ENCODE measurements at regions not wholly inside any gene's neighbourhood (a gene's known extent, or its start where the extent isn't known, plus 50 kb on each side); places are given as distances from the start of the nearest gene placed in this dataset.

DNA sequence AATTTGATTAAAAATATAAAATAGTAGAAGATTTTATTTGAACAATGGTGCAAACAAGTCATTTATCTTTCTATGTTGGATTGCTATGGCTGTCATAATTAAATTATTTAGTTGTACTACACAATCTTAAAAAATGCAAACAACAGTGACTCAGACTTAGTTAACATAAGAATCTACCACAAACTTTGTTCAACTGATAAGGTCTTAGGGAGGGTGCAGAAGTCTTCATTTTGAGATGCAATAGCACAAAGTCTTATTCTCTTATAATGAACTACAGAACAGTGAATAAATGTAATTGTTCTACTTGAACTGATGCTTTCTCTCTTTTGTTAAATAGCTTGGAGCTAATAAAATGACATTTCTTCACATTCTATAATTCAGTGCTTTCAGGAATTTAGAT is 482.8 kb upstream of the NAALADL2 start:
- intact Hi-C loops (cut with DNase I): no loop called here
- Histone ChIP-seq H3K36me3 (no peaks in the 10 kb centered on the region), H3K27me3 (ENCODE audit: low read depth) (no peaks in the 10 kb centered on the region), H3K4me1 (no peaks in the 10 kb centered on the region), H3K27ac (no peak overlapping the region), H3K4me3 (no peak overlapping the region), H3K9me3 (no peaks in the 10 kb centered on the region)
- TF ChIP-seq CTCF (IDR thresholded peaks at IDR 0.05): no peak
- ATAC-seq (no peak), DNase-seq (no peak)

- H3K27ac ChIP-seq: no peak overlapping the region
- DNase-seq: no peak
- ATAC-seq: no peak
Measured at GRCh38 chr3:174377096-174377495, 482.0 kb upstream of the NAALADL2 start.

GRCh38 chr3:174377684-174378083 is 481.4 kb upstream of the NAALADL2 start:
- ATAC-seq: no peak
- Histone ChIP-seq H3K4me3 (no peak overlapping the region), H3K27me3 (ENCODE audit: low read depth) (no peaks in the 10 kb centered on the region), H3K4me1 (no peaks in the 10 kb centered on the region), H3K9me3 (no peaks in the 10 kb centered on the region), H3K36me3 (no peaks in the 10 kb centered on the region), H3K27ac (no peak overlapping the region)
- intact Hi-C loops (cut with DNase I): no loop called here
- no peak for TF ChIP-seq CTCF (IDR thresholded peaks at IDR 0.05)
- DNase-seq: no peak

More at GRCh38 chr3:174377096-174377495, 482.0 kb upstream of the NAALADL2 start:
- Histone ChIP-seq H3K4me3 (no peak overlapping the region), H3K9me3 (no peaks in the 10 kb centered on the region), H3K4me1 (no peaks in the 10 kb centered on the region), H3K27me3 (ENCODE audit: low read depth) (no peaks in the 10 kb centered on the region), H3K36me3 (no peaks in the 10 kb centered on the region)
- intact Hi-C loops (cut with DNase I): no loop called here
- TF ChIP-seq CTCF (IDR thresholded peaks at IDR 0.05): no peak

DNA sequence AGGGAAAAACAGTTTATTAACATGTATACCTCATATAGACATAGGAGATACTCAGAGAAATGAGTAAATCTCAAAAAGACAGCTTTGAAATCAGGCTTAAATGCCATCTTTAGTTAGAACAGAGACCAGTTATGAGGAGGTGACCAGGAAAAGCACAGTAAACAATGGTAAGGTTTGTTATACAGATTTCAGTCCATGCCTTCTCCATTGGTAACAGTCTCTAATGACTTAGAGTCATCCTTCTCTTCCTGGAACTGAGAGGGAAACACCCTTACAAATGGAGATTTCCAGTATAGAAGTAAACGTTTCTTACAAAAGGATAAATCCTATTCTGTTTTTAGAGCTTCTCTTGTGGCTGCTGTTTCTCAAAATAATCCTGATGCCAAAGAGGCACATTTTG is 476.3 kb upstream of the NAALADL2 start:
- ATAC-seq (no peak), DNase-seq (no peak)
- Histone ChIP-seq H3K36me3 (no peaks in the 10 kb centered on the region), H3K4me1 (no peaks in the 10 kb centered on the region), H3K4me3 (no peak overlapping the region), H3K27me3 (ENCODE audit: low read depth) (no peaks in the 10 kb centered on the region), H3K9me3 (no peaks in the 10 kb centered on the region), H3K27ac (no peak overlapping the region)
- intact Hi-C loops (cut with DNase I): no loop called here
- TF ChIP-seq CTCF (IDR thresholded peaks at IDR 0.05): no peak

- Histone ChIP-seq H3K4me3 (no peak overlapping the region), H3K36me3 (no peaks in the 10 kb centered on the region), H3K27ac (no peak overlapping the region), H3K4me1 (no peaks in the 10 kb centered on the region), H3K9me3 (no peaks in the 10 kb centered on the region), H3K27me3 (ENCODE audit: low read depth) (no peaks in the 10 kb centered on the region)
- no peak for DNase-seq
- no peak for TF ChIP-seq CTCF (IDR thresholded peaks at IDR 0.05)
- ATAC-seq: no peak
- intact Hi-C loops (cut with DNase I): no loop called here
Measured at GRCh38 chr3:174387736-174388135, 471.4 kb upstream of the NAALADL2 start.

- peak; percentile 43 for TF ChIP-seq CTCF (IDR thresholded peaks at IDR 0.05)
- H3K27ac ChIP-seq: no peak overlapping the region
- no peaks in the 10 kb centered on the region for H3K4me1 ChIP-seq
- DNase-seq (no peak), ATAC-seq (peak in 1 of 2 donors; percentile 50)
- H3K36me3 ChIP-seq: no peaks in the 10 kb centered on the region
- no peak overlapping the region for H3K4me3 ChIP-seq
- H3K27me3 ChIP-seq (ENCODE audit: low read depth): no peaks in the 10 kb centered on the region
- intact Hi-C loops (cut with DNase I): no loop called here
- no peaks in the 10 kb centered on the region for H3K9me3 ChIP-seq
Measured at GRCh38 chr3:174397848-174398247, 461.3 kb upstream of the NAALADL2 start.

All from lower lobe of right lung (tissue), 2 donors.